SK-N-SH treated with all-trans-retinoic acid at 6 μM for 48 hours (cell line): ENCODE measurements at regions not wholly inside any gene's neighbourhood (a gene's known extent, or its start where the extent isn't known, plus 50 kb on each side); places are given as distances from the start of the nearest gene placed in this dataset.

Source experiments
- ATAC-seq: fragments of 200-7000 bp; cut with Tn5 transposase; 3 replicates; pipeline ENCODE4 v1.9.1; 2020; ENCODE audit warnings: mild to moderate bottlenecking, moderate library complexity
- ARNTL ChIP-seq: fragments of 450-650 bp; formaldehyde crosslinking; IDR thresholded peaks from 2 replicates; pipeline ENCODE4 v1.5.0; 2020; ENCODE audit warnings: low read depth, mild to moderate bottlenecking, moderate library complexity, borderline replicate concordance
- BACH2 ChIP-seq: fragments of 250-450 bp; sonication (Bioruptor Pico); IDR thresholded peaks from 2 replicates; pipeline ENCODE4 v1.9.0; 2021; ENCODE audit warnings: mild to moderate bottlenecking, borderline replicate concordance
- CREB5 ChIP-seq: fragments of 250-450 bp; sonication (Bioruptor Pico); IDR thresholded peaks from 2 replicates; pipeline ENCODE4 v1.5.1; 2020; ENCODE audit warnings: low read depth, mild to moderate bottlenecking, moderate library complexity
- CSDC2 ChIP-seq: fragments of 250-450 bp; sonication (Bioruptor Pico); IDR thresholded peaks from 2 replicates; pipeline ENCODE4 v1.5.0; 2020; ENCODE audit warnings: mild to moderate bottlenecking, moderate library complexity
- CSRNP3 ChIP-seq: fragments of 250-450 bp; sonication (Bioruptor Pico); IDR thresholded peaks from 2 replicates; pipeline ENCODE4 v1.5.1; 2021; ENCODE audit warnings: mild to moderate bottlenecking, moderate library complexity
- ESRRG ChIP-seq: fragments of 250-450 bp; sonication (Bioruptor Pico); IDR thresholded peaks from 2 replicates; pipeline ENCODE4 v1.6.1; 2021; ENCODE audit warnings: mild to moderate bottlenecking
- GLIS3 ChIP-seq: fragments of 250-450 bp; sonication (Bioruptor Pico); IDR thresholded peaks from 2 replicates; pipeline ENCODE4 v1.5.0; 2020; ENCODE audit warnings: mild to moderate bottlenecking, moderate library complexity
- ISL1 ChIP-seq: fragments of 250-450 bp; sonication (Bioruptor Pico); IDR thresholded peaks from 2 replicates; pipeline ENCODE4 v2.1.2; 2022; ENCODE audit warnings: mild to moderate bottlenecking, moderate library complexity
- OSR1 ChIP-seq: fragments of 250-450 bp; sonication (Bioruptor Pico); IDR thresholded peaks from 2 replicates; pipeline ENCODE4 v1.8.0; 2022; ENCODE audit warnings: moderate library complexity, mild to moderate bottlenecking, inconsistent platforms
- PATZ1 ChIP-seq: fragments of 250-450 bp; sonication (Bioruptor Pico); IDR thresholded peaks from 2 replicates; pipeline ENCODE4 v1.8.0; 2020; ENCODE audit warnings: mild to moderate bottlenecking, moderate library complexity, borderline replicate concordance
- RARB ChIP-seq: fragments of 250-450 bp; sonication (Bioruptor Pico); IDR thresholded peaks from 2 replicates; pipeline ENCODE4 v1.8.0; 2021; ENCODE audit warnings: mild to moderate bottlenecking, moderate library complexity
- SNAI2 ChIP-seq: fragments of 250-450 bp; sonication (Bioruptor Pico); IDR thresholded peaks from 2 replicates; pipeline ENCODE4 v1.5.0; 2020; ENCODE audit warnings: mild to moderate bottlenecking, moderate library complexity
- TCF4 ChIP-seq: fragments of 250-450 bp; sonication (Bioruptor Pico); IDR thresholded peaks from 2 replicates; pipeline ENCODE4 v1.8.0; 2021; ENCODE audit warnings: mild to moderate bottlenecking, moderate library complexity, borderline replicate concordance
- TOX ChIP-seq: fragments of 250-450 bp; sonication (Bioruptor Pico); IDR thresholded peaks from 2 replicates; pipeline ENCODE4 v1.8.0; 2021; ENCODE audit warnings: mild to moderate bottlenecking, moderate library complexity, borderline replicate concordance
- TSHZ2 ChIP-seq: fragments of 250-450 bp; sonication (Bioruptor Pico); IDR thresholded peaks from 2 replicates; pipeline ENCODE4 v1.5.0; 2020; ENCODE audit warnings: mild to moderate bottlenecking, moderate library complexity
- ZC3H10 ChIP-seq: fragments of 250-450 bp; sonication (Bioruptor Pico); IDR thresholded peaks from 2 replicates; pipeline ENCODE4 v1.5.1; 2021; ENCODE audit warnings: mild to moderate bottlenecking, moderate library complexity
- ZFP3 ChIP-seq: fragments of 250-450 bp; sonication (Bioruptor Pico); IDR thresholded peaks from 2 replicates; pipeline ENCODE4 v1.5.0; 2020; ENCODE audit warnings: mild to moderate bottlenecking, moderate library complexity
- ZFP30 ChIP-seq: fragments of 450-650 bp; formaldehyde crosslinking; IDR thresholded peaks from 2 replicates; pipeline ENCODE4 v1.5.0; 2022; ENCODE audit warnings: mild to moderate bottlenecking, moderate library complexity
- ZNF565 ChIP-seq: fragments of 450-650 bp; formaldehyde crosslinking; conservative IDR thresholded peaks from 2 replicates; pipeline ENCODE4 v1.5.0; 2020; ENCODE audit warnings: low read depth, mild to moderate bottlenecking, moderate library complexity
- ZNF70 ChIP-seq: fragments of 450-650 bp; formaldehyde crosslinking; IDR thresholded peaks from 2 replicates; pipeline ENCODE4 v1.5.0; 2020; ENCODE audit warnings: mild to moderate bottlenecking, moderate library complexity
- ZNF8 ChIP-seq: fragments of 450-650 bp; formaldehyde crosslinking; IDR thresholded peaks from 2 replicates; pipeline ENCODE4 v1.5.0; 2020; ENCODE audit warnings: mild to moderate bottlenecking, moderate library complexity
- TF ChIP-seq, protein P1 (sequence below): fragments of 250-450 bp; sonication (Bioruptor Pico); IDR thresholded peaks from 2 replicates; pipeline ENCODE4 v1.8.0; 2021; ENCODE audit warnings: low read depth, mild to moderate bottlenecking, moderate library complexity, borderline replicate concordance

- TF ChIP-seq BACH2 (CRISPR knock-in tag): no peak
- no peak for TF ChIP-seq CREB5
- no peak for TF ChIP-seq ZNF70 (CRISPR knock-in tag)
- TF ChIP-seq ZNF8 (CRISPR knock-in tag): no peak
- ATAC-seq: no peak
Observed at GRCh38 chr9:81224166-81225081, 464.9 kb downstream of the TLE1 start.

DNA sequence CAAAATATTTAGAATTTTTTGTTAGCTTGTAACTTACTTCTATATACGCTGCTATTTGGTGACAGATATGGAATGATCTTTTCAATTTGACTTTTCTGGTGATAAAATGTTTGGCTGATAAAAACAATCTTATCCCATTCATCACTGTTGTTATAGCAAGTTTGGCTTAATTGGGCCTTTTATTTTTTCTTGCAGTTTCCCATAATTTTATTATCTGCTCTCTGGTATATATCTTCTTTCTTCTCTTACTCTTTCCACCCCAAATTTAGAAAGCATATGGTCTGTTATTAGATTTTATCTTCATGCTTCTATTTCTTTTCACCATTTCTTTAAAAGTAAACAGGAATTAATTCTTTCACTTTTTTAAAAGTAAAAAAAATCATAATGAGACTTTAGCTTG is 474.4 kb downstream of the TLE1 start:
- ATAC-seq: no peak
- TF ChIP-seq ZNF8 (CRISPR knock-in tag) (no peak), CREB5 (no peak), TCF4 (CRISPR knock-in tag) (peak; percentile 59; the same call in 1 of the 2 replicates), TSHZ2 (0 out of 2 replicates have a peak, but pooled peaks have one; percentile 13), RARB (CRISPR knock-in tag) (no peak), ISL1 (CRISPR knock-in tag) (peak; percentile 34; the same call in 1 of the 2 replicates), OSR1 (CRISPR knock-in tag) (no peak), SNAI2 (no peak), BACH2 (CRISPR knock-in tag) (no peak), ARNTL (no peak)

DNA sequence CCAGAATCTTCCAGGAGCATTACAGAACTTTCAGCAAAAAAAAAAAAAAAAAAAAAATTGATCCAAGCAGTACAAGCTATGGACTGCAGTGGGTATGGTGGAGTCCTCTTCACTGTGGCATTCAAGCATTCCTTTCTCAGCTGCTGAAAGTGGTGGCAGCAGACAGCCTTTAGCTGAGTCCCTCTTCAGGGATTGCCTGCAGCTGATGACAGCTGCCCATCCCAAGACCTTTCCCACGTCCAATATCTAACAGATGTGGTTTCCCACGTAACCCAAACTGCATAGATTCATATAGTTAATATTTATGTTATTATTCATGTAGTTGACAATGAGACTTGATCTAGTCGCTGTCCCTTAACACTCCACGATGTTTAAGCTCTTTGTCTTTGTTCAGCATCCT is 475.9 kb downstream of the TLE1 start:
- ATAC-seq: no peak

More for the DNA sequence above, 475.9 kb downstream of the TLE1 start:
- TF ChIP-seq OSR1 (CRISPR knock-in tag): no peak
- TF ChIP-seq CSRNP3 (CRISPR knock-in tag): no peak
- no peak for TF ChIP-seq TOX
- TF ChIP-seq ZNF70 (CRISPR knock-in tag): no peak
- no peak for TF ChIP-seq BACH2 (CRISPR knock-in tag)
- no peak for TF ChIP-seq PATZ1
- TF ChIP-seq ZFP3: no peak
- no peak for TF ChIP-seq TCF4 (CRISPR knock-in tag)
- TF ChIP-seq CSDC2 (CRISPR knock-in tag): no peak
- TF ChIP-seq, protein P1, sequence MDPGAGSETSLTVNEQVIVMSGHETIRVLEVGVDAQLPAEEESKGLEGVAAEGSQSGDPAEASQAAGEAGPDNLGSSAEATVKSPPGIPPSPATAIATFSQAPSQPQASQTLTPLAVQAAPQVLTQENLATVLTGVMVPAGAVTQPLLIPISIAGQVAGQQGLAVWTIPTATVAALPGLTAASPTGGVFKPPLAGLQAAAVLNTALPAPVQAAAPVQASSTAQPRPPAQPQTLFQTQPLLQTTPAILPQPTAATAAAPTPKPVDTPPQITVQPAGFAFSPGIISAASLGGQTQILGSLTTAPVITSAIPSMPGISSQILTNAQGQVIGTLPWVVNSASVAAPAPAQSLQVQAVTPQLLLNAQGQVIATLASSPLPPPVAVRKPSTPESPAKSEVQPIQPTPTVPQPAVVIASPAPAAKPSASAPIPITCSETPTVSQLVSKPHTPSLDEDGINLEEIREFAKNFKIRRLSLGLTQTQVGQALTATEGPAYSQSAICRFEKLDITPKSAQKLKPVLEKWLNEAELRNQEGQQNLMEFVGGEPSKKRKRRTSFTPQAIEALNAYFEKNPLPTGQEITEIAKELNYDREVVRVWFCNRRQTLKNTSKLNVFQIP: no peak
- no peak for TF ChIP-seq GLIS3 (CRISPR knock-in tag)
- TF ChIP-seq ESRRG (CRISPR knock-in tag): no peak
- no peak for TF ChIP-seq ZNF565
- TF ChIP-seq CREB5: no peak
- no peak for TF ChIP-seq ZFP30
- no peak for TF ChIP-seq RARB (CRISPR knock-in tag)
- no peak for TF ChIP-seq ZC3H10
- TF ChIP-seq TSHZ2: no peak
